ENCODE measurements at regions not wholly inside any gene's neighbourhood (a gene's known extent, or its start where the extent isn't known, plus 50 kb on each side); places are given as distances from the start of the nearest gene placed in this dataset.

- no peak for ATAC-seq
Measured at GRCh38 chr22:48675141-48675829, 1152.4 kb downstream of the BRD1 start.

- ATAC-seq = no peak
Measured at GRCh38 chr22:48673806-48674500, 1153.7 kb downstream of the BRD1 start.

GRCh38 chr22:48672387-48672786, 1155.3 kb downstream of the BRD1 start:
- no peak for ATAC-seq

GRCh38 chr22:48670731-48671130, 1156.9 kb downstream of the BRD1 start:
- no peak for ATAC-seq

- ATAC-seq = no peak
Measured at GRCh38 chr22:48669986-48670716, 1157.5 kb downstream of the BRD1 start.

- no peak for ATAC-seq
Measured at GRCh38 chr22:48669226-48669625, 1158.4 kb downstream of the BRD1 start.

- ATAC-seq = no peak
Measured at GRCh38 chr22:48667289-48667688, 1160.4 kb downstream of the BRD1 start.

GRCh38 chr22:48666620-48667019, 1161.1 kb downstream of the BRD1 start:
- ATAC-seq = no peak

- no peak for ATAC-seq
Measured at GRCh38 chr22:48665311-48665995, 1162.2 kb downstream of the BRD1 start.

GRCh38 chr22:48664586-48664985, 1163.1 kb downstream of the BRD1 start:
- ATAC-seq = no peak

GRCh38 chr22:48663297-48663696, 1164.4 kb downstream of the BRD1 start:
- ATAC-seq = no peak

- no peak for ATAC-seq
Measured at GRCh38 chr22:48662476-48663135, 1165.1 kb downstream of the BRD1 start.

GRCh38 chr22:48661984-48662383, 1165.7 kb downstream of the BRD1 start:
- ATAC-seq = no peak

- no peak for ATAC-seq
Measured at GRCh38 chr22:48660790-48661740, 1166.6 kb downstream of the BRD1 start.

GRCh38 chr22:48660104-48660789, 1167.4 kb downstream of the BRD1 start:
- no peak for ATAC-seq

GRCh38 chr22:48659404-48659996, 1168.2 kb downstream of the BRD1 start:
- ATAC-seq = no peak

- ATAC-seq = no peak
Measured at GRCh38 chr22:48658871-48659270, 1168.8 kb downstream of the BRD1 start.

- ATAC-seq = no peak
Measured at GRCh38 chr22:48658246-48658645, 1169.4 kb downstream of the BRD1 start.

GRCh38 chr22:48654492-48654891, 1173.2 kb downstream of the BRD1 start:
- no peak for ATAC-seq

- ATAC-seq = no peak
Measured at GRCh38 chr22:48653929-48654328, 1173.7 kb downstream of the BRD1 start.

All from activated CD4-positive, CD25-positive, alpha-beta regulatory T cell treated with anti-CD3 and anti-CD28 coated beads, Interleukin-2, amount 50 U/mL, for 24 hours (primary cell).